ENCODE measurements at regions not wholly inside any gene's neighbourhood (a gene's known extent, or its start where the extent isn't known, plus 50 kb on each side); places are given as distances from the start of the nearest gene placed in this dataset.
A peak's percentile ranks its signal among the peaks of the same experiment; 100 is the strongest.
"Not testable (repeated sequence)": the region's sequence is repeated elsewhere in the genome, so short reads cannot be mapped to it uniquely, and the experiment has no call there.

DNA sequence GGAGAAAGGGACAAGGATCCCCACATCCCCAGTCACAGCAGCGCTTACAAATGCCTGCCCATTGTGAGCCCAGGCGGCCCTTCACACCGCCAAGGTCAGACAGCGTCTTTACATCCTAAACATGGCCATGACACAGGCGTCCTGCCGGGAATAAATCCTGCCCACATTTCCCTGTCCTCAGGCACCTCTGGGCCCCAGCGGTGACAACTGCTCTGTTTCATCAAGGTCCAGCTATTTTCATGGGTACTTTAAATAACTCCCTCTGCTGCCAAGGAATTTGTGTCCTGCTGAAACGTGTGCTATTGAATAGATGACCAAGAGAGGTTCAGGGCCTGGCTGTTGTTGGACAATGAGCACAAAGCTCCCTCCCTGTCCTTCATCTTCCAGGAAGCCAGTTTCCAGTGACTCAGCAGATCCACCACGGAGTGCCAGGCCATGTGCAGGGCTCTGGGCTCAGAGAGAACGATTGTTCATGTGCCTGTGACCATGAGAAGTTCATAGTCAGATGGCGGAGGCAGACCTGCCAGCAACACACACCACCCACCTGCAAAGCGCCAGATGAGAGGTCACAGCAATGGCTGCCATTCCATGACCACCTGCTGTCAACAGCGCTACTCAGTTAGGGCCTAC lies 195.8 kb downstream of the MATN1 start:
- DNase-seq (ENCODE audit: low read depth): peak; percentile 63

DNA sequence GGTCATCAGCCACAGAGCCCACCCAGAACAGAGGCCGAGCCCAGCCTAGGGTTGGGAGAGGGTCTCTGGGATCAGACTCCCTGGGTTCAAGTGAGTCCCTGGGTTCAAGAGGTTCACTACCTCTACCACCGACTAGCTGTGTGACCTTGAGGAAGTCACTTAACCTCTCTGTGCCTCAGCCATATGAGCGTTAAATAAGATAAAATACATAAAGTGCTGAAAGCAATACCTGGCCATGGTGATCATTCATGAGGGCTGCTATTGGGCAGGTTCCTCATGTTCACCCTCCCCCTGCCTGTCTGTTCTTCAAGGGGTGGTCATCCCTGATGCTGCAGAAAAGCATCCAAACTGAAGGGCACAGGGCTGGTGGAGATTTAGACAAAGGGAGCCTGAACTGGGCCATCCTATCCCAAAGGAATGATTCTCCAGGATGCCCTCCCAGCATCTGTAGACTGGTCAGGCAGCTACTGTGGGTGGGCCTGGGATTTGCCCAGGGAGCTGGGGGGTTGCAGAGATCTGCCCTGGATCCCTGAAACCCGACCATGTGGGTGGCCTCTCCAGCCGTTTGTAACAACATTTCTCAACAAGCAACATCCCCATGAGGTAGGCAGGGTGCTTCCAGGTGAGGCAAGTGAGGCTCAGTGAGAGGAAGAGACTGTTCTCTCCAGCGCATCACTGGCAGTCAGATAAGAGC lies 196.6 kb downstream of the MATN1 start:
- no peak for DNase-seq (ENCODE audit: low read depth)

DNA sequence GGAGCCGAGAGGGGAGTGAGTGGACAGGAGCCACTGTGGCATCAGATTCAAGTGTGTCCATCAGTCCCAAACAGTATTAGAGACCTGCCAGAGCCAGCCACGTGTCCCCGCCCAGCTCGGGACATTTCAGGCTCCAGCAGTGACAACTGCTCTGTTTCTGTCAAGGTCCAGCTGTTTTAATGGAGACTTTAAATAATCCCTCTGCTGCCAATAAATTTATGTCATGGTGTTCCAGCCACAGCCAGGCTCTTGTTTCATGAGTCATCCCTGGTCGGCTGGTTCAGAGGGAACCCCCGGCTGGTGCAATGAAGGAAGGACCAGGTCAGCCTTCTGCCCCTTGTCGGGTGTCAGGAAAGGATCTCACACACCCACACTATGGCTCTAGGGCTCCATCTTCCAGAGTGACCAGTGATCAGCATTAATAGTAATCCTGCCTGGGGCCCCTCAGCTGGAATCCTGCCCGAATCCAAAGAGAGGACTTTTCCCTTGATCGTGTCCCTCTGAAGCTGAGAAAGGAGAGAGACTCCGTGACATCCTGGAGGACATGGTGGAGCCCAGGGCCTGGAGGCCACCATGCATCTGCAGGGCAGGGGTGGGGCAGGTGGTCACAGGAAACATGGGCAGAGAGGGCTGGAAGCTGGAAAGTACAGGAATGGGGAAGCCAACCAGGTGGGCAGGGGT lies 197.3 kb downstream of the MATN1 start:
- peak; percentile 92 for DNase-seq (ENCODE audit: low read depth)

DNA sequence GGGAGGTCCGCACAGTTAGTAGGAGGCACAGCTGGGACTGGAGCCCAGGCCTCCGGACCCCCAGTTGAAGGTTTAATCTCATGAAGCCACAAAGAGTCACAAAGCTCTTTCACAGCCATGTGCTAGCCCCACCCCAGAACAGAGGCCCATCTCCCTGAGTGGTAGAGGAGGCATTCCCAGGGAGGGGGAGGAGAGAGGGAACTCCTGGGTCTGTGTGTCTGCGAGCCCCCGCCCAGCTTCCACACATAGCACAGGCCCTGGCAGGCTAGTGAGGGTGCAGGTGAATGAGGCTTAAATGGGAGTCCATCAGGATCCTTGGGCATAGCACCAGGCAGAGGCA lies 197.8 kb downstream of the MATN1 start:
- no peak for DNase-seq (ENCODE audit: low read depth)

DNA sequence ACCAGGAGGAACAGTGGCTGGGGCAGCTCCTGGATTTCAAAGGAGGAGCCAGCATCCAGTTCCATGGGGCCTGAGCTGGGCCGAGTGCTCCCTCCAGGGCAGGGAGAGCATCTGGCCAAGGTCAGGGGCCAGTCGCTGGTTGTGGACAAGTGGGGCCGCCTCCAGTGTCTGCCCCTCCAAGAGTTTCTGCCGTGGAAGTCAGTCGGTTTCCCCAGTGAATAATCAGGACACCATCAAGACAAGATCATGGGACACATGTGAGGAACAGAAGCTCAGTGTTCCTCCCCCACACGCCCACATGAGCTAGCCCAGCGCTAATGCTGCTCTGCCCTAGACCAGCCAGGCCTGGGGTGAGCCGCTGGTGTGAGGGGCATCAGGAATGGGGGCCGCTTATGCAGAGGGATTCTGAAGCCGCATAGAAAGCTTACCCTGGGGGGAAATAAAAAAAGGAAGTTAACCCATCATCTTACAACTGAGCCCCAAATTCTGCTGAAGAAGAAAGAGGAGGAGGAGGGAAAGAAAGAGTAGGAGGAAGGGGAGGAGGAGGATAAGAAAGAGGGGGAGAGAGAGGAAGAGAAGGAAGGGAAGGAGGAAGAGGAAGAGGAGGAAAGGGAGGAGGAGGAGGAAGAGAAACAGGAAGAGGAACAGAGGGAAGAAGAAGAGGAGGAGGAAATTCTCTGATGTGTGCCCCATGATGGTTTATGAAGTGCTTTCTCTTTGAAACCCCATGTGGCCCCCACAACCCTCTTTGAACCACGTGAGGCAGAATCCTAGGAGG lies 198.4 kb downstream of the MATN1 start:
- peak; percentile 48 for DNase-seq (ENCODE audit: low read depth)

DNA sequence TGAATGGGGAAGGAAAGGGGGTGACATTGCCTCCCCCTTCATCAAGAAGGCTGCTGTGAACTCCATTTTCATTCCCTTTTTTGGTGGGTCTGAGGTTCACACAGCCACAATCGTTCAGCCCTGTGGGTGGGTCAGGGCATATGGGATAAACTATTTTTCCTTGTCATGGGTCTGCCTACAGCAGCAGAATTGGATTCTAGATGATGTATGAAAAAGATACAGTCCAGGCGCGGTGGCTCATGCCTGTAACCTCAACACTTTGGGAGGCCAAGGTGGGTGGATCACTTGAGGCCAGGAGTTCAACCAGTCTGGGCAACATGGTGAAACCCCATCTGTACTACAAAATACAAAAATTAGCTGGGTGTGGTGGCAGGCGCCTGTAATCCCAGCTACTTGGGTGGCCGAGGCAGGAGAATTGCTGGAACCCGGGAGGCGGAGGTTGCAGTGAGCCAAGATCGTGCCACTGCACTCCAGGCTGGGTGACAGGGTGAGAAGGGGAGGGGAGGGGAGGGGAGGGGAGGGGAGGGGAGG lies 199.3 kb downstream of the MATN1 start:
- not testable (repeated sequence) for DNase-seq (ENCODE audit: low read depth)

DNA sequence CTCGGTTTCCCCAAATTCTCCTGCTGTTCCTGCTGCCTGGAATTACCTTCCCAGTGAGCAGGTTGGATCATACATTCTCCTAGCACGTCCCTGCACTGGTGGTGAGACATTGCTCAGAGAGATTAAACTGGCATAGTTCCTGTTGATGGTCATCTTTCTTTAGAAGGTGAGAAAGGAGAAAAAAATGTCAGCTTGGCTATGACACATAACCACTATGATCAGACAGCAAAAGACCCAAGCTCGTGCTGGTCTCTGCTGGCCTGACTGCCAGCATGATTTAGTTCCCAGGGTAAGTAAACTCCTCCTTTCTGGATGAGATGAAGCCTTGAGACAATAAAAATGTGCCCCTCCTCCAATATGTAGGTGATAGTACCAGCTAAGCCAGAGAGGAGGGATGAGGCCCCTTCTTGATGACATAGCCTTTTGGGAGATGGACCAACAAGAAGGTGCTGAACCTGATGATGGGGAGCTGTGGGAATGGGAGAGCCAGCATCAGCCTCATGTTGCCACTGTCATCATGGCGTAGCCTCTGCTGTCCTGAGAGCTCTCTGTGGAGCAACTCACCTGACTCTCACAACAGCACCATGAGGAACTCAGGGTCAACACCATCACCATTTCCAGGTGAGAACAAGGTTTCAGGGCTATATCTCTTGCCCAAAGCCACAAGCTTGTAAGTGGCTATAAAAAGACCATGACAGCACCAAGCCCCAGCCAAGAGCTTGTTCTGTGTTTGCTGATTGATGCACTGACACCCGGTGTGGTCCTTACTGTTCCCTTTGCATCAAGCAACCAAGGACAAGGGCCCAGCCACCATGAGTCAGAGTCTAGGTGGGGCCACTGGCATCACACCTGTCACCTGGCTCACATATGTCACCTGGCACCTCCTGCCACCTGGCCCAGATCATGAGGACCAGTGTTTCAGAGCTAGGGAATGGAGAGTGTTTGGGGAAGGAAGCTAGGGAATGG lies 200.0 kb downstream of the MATN1 start:
- peak; percentile 88 for DNase-seq (ENCODE audit: low read depth)

DNA sequence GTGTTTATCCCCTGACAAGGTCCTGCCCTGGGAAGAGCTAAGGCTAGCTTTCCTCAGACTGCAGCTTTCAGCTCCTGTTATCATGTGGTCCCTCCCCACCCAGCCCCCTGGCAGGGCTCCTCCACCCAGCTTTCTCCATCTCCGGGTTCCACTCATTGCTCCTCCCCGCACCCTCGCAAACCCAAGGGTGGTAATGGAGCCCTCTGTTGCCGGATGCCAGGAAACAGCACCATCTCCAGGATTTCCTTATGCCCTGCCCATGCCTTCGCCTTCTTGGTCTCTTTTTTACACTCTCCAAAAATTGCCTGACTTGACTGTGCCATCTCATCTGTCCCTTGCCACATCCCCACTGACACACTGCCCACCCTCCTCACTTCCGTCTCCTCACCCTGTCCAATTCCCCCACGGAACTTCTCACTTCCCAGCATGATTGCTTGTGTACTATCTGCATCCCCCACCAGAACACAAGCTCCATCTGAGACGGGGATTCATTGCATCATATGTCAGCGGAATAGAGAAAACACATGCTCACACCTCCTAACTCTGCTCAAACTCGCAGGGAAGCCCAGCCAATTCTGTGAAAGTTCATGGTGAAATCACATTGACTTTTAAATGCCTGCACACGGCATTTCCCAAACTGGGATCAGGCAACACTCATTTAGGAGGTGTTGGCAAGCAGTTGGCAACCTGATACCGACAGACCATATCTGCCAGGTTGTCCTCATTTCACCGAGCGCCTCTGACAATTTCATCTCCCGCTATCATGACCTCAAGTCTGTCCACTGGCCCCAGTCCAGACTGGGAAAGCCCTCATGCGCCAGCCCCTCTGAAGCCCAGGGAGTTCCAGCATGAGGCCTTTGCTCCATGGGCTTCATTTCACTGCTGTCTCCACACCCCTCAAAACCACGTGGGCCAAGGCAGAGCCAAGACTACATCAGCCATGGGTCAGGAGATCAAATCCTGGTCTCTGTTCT lies 201.1 kb downstream of the MATN1 start:
- DNase-seq (ENCODE audit: low read depth): peak; percentile 26

DNA sequence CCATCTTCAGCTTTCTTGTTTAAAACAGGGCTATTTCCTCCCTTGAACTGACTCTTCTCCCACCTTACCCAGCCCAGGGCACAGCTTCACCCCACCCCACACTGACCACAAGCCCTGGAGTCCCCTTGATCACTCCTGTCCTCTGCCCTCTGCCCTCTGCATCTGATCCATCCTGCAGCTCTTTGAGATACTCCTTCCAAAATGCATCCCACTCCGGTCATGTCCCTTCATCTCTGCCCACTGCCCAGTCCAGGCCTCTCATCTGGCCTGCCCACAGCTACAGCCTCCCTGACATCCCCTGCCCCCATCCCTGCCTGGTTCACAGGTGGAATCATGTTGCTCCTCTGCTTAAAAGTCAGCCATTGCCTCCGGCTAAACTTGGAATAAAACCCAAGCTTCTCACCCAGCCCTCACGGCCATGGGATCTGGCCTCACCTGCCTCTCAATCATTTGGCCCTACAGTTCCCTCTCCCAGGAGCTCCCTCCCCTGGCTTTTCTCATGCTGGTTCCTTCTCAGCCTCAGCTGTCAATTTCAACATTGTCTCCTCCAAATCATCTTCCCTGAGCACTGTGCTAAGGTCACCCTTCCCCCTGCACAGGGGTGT lies 202.0 kb downstream of the MATN1 start:
- no peak for DNase-seq (ENCODE audit: low read depth)

DNA sequence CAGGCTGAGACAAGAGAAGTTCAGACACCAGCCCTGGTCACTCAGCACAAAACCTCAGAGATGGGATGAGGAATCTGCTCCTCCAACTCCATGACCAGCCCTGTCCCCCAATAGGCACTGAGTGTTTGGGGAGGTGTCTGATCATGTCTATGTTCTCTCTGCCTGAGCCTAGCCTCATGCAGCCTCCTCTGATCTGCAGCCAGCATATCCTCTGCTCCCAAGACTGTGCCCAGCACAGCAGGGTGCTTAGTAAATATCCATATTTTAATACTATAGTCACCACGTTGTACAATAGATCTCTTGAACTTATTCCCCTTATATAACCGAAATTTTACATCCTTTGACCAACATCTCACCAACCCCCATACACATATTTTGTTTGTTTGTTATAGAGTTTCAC lies 202.9 kb downstream of the MATN1 start:
- DNase-seq (ENCODE audit: low read depth): no peak

DNA sequence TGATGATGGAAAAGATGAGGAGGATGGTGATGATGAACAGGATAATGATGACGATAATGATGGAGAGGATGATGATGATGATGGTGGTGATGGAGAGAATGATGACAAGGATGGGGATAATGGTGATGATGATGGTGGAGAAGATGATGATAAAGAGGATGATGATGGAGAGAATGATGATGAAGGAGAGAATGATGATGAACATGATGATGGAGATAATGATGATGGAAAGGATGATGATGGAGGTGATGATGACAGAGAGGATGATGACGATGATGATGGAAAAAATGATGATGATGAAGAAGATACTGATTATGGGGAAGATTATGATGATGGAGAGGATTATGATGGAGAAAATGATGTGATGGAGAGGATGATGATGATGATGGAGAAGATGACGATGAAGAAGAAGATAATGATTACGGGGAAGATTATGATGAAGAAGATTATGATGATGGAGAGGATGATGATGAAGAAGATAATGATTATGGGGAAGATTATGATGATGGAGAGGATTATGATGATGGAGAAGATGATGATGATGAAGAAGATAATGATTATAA lies 204.1 kb downstream of the MATN1 start:
- no peak for DNase-seq (ENCODE audit: low read depth)

DNA sequence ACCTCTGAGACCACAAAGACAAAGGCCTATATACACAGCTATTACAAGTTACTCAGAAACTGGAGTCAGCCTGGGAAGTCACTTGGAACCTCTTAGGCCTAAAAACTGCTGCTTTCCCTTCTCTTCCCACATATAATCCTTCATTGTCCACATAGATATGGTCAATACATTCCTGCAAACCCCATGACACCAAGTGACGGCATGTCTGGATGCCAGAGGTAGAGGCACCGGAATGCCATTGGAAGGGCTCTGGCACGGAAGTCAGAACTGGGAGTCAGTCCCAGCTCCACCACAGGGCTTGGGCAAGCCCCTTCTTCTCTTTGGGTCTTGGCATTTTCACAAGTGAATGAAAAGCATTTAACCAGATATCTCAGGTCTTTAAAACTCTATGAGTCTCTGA lies 204.7 kb downstream of the MATN1 start:
- no peak for DNase-seq (ENCODE audit: low read depth)

DNA sequence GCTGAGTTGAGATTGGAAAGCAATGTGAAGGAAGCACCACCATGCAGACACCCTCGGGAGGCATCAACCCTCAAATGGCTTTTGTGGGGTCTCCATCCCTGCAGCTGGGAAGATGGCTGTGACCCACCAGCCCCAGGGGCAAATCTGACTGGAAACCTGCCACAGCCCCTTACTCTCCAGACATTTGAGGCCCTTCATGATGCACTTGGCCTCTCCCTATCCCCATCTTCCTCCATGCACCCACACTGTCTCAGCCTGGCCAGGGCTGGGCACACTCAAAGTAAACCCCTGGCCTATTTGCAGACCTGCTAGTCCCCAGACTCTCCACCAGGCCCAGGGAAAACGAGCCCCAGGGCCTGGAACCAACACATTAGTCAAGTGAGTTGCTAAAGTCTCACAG lies 205.2 kb downstream of the MATN1 start:
- DNase-seq (ENCODE audit: low read depth): no peak

DNA sequence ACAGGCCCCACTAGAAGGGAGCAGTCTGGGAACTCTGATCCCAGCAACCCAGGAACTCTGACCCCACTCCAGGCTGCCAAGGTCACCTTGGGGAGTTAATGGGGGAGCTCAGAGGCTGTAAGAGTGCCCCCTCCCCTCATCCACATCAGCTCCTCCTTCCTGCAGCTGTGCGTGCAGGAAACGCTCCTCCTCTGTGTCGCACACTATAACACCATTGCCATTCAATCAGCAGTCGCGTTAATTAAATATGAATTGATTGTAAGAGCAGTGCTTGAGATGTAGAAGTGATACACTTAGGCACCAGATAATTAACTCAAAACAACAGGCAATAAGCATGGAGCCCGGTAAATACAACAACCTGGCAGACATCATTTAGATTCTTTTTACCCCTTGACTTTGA lies 205.7 kb downstream of the MATN1 start:
- DNase-seq (ENCODE audit: low read depth): not testable (repeated sequence)

DNA sequence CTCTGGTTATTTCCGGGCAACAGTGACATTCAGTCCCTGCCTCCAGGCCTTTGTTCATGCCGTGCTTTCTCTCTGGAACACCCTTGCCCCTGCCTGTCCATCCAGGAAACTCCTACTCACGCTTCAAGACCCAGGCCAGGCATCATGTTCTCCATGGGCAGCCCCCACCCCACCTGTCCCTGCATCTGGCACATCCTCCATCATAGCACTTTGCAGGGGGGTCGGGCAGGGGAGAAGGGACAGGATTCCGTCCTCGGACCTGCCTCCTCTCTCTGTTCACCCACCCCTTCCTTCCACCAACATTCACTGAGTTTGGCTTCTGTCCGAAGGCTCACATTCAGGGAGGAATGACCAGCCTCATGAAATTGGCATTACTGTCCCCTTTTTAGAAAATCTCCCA lies 206.1 kb downstream of the MATN1 start:
- not testable (repeated sequence) for DNase-seq (ENCODE audit: low read depth)

DNA sequence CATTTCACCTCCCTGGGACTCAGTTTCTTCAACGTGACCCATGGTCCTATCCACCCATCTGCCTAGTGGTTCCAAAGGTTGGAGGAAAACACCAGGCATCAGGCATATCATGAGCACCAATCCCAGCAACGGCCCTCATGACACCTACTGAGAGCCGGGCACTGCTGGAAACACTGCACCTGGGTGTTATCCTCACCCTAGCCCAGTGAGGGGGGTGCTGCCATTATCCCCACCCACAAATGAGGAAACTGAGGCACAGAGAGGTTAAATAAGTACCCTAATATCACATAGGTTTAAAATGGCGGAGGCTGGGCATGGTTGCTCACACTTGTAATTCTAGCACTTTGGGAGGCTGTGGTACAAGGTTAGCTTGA lies 206.9 kb downstream of the MATN1 start:
- DNase-seq (ENCODE audit: low read depth): no peak

DNA sequence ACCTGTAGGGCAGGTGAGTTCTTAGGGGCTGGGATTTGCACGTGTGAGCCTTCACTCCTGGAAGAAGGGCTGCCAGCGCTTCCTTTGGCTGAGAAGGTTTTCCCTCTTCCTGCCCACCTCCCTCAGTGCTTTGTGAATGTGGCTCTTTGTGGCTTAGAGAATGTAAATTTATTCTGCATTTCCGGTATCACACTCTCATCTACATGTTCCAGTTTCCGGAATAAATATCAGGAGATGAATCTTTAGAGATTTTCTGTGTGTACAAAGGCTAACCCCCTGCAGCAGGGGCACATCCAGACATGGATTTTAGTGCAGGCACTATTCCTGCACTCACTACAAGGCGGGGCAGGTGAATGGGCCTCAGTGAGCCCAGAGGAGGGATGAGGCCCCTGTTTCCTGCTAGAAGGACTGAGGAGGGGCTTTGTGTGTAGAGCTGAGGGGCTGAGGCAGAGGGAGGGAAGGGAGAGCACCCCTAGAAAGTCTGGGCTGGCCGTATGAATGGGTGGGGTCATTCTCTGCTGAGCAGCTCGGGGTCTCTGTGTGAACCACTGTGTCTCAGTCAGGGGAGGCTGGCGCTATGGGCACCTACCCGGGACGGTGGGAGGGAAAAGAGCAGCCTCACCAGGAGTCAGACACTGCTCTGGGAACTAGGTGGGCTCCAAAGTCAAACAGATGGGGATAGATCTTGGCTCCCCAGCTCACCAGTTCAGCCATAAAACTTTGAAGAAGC lies 207.5 kb downstream of the MATN1 start:
- no peak for DNase-seq (ENCODE audit: low read depth)

DNA sequence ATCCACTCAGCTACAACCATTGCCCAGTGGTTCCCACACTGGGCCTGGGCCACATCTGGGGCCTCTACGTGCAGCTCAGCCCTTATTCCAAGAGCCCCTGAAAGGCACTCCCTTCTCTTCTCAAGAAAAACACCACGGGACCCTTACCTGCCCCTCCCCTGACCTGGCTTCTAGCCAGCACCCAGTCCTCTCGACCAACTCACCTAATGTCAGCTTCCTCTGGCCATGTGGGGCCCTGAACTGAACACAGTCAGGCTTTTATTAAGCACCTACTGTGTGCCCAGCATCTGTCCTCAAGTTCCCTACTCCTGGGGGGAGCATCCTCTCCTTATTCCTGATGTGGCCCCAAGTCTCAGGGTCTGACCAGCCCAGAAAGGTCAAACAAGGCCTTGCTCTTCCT lies 208.4 kb downstream of the MATN1 start:
- DNase-seq (ENCODE audit: low read depth): no peak
